DND-41 (cell line): ENCODE measurements at regions not wholly inside any gene's neighbourhood (a gene's known extent, or its start where the extent isn't known, plus 50 kb on each side); places are given as distances from the start of the nearest gene placed in this dataset.

Experiments
- CTCF ChIP-seq: IDR thresholded peaks from 2 replicates; pipeline ENCODE4 v1.5.1; 2012; ENCODE audit warnings: borderline replicate concordance, low read length, moderate library complexity, mild to moderate bottlenecking; ENCODE audit not compliant: poor library complexity, severe bottlenecking; ENCODE audit errors: extremely low read depth
- EZH2 ChIP-seq: IDR thresholded peaks from 3 replicates; pipeline ENCODE4 v1.6.1; 2012; ENCODE audit warnings: borderline replicate concordance, low read depth, mild to moderate bottlenecking, moderate library complexity, low read length, inconsistent platforms; ENCODE audit not compliant: severe bottlenecking

- TF ChIP-seq CTCF (no peak), EZH2 (no peak)
These were observed 265.2 kb downstream of the GATA3 start for GRCh38 chr10:8319704-8320103.
